HepG2 (cell line): ENCODE measurements at regions not wholly inside any gene's neighbourhood (a gene's known extent, or its start where the extent isn't known, plus 50 kb on each side); places are given as distances from the start of the nearest gene placed in this dataset.

Experiments
- ATAC-seq: fragments of 200-7000 bp; cut with Tn5 transposase; 3 replicates; pipeline ENCODE4 v1.9.1; 2020; ENCODE audit warnings: mild to moderate bottlenecking, moderate library complexity
- BruUV-seq: library from RNA; stranded (reverse); fragments of 400-500 nt; replicated peaks from 2 replicates; lab custom pipeline; 2021; lab: Mats Ljungman, UMichigan
- CTCF ChIA-PET: fragments of 300-600 bp; formaldehyde crosslinking; extraction: SDS; loops from one replicate; lab custom pipeline; 2021; ENCODE audit warnings: low total read pairs, inconsistent platforms, low intra/inter-chr PET ratio; lab: Yijun Ruan, JAX
- POLR2A ChIA-PET: fragments of 350-600 bp; sonication (Branson Sonifier 250); formaldehyde crosslinking; loops from one replicate; lab custom pipeline; 2020; ENCODE audit warnings: antibody characterized with exemption, inconsistent platforms; lab: Yijun Ruan, JAX
- DNase-seq: peaks from one replicate; pipeline ENCODE4 v3.0.0-alpha.2; 2015; ENCODE audit warnings: low spot score
- FAIRE-seq: peaks from 3 replicates; lab custom pipeline; 2011; peaks lifted over from hg19 to GRCh38; lab: Jason Lieb, UNC
- H2AFZ ChIP-seq: one replicate; pipeline ENCODE4 v1.6.1; 2011; ENCODE audit warnings: low read length, inconsistent platforms
- H3K27ac ChIP-seq: fragments of 300-600 bp; 3 replicates; pipeline ENCODE4 v1.8.0; 2011; ENCODE audit warnings: mixed run types, mild to moderate bottlenecking, mixed read lengths, low read length, inconsistent platforms; ENCODE audit not compliant: insufficient read depth; ENCODE audit errors: extremely low read length
- H3K27me3 ChIP-seq, 2 experiments: fragments of 200-600 bp in 1 of 2; 2 replicates in 1 of 2; 3 replicates in 1 of 2; pipeline versions ENCODE4 v1.6.0 to v1.8.0; 2011; ENCODE audit warnings: low read length in 2 of 2, mild to moderate bottlenecking in 2 of 2, moderate library complexity in 2 of 2, inconsistent platforms in 1 of 2; ENCODE audit not compliant: insufficient read depth in 2 of 2, control insufficient read depth in 1 of 2
- H3K36me3 ChIP-seq, 2 experiments: fragments of 200-600 bp in 1 of 2; replicated peaks in 1 of 2; 2 replicates in 1 of 2; 3 replicates in 1 of 2; pipeline versions ENCODE4 v1.5.1 to v1.8.0; 2011; ENCODE audit warnings: low read length in 2 of 2, inconsistent platforms in 1 of 2; ENCODE audit not compliant: insufficient read depth in 2 of 2, control insufficient read depth in 1 of 2
- H3K4me1 ChIP-seq: 2 replicates; pipeline ENCODE4 v1.5.1; 2012; ENCODE audit warnings: low read length, inconsistent platforms; ENCODE audit not compliant: insufficient read depth
- H3K4me2 ChIP-seq: 2 replicates; pipeline ENCODE4 v1.6.0; 2011; ENCODE audit warnings: low read depth, low read length, inconsistent platforms
- H3K4me3 ChIP-seq, 3 experiments: fragments of 200-600 bp in 1 of 3; sonication (generic), shearing (Covaris generic) in 1 of 3; replicated peaks in 1 of 3; 2 replicates each; pipeline ENCODE4 v1.5.1; 2011 to 2016; ENCODE audit warnings: low read length in 3 of 3, inconsistent platforms in 2 of 3, low read depth in 2 of 3, mild to moderate bottlenecking in 2 of 3, control low read depth in 1 of 3, mixed read lengths in 1 of 3; ENCODE audit not compliant: insufficient read depth in 1 of 3
- H3K79me2 ChIP-seq: one replicate; pipeline ENCODE4 v1.6.1; 2011; ENCODE audit warnings: low read length, inconsistent platforms; ENCODE audit not compliant: insufficient read depth
- H3K9ac ChIP-seq: 2 replicates; pipeline ENCODE4 v1.6.0; 2011; ENCODE audit warnings: mild to moderate bottlenecking, low read depth, low read length, inconsistent platforms; ENCODE audit not compliant: insufficient read depth
- H3K9me3 ChIP-seq: 2 replicates; pipeline ENCODE4 v1.5.1; 2012; ENCODE audit warnings: mild to moderate bottlenecking, low read length
- H4K20me1 ChIP-seq: 2 replicates; pipeline ENCODE4 v1.6.0; 2011; ENCODE audit warnings: inconsistent platforms, mild to moderate bottlenecking, low read length, moderate library complexity; ENCODE audit not compliant: insufficient read depth
- HOXD1 ChIP-seq: sonication (generic); formaldehyde crosslinking; IDR thresholded peaks from 2 replicates; pipeline ENCODE4 v1.5.0; 2020; ENCODE audit warnings: missing genetic modification reagents
- MIER2 ChIP-seq: IDR thresholded peaks from 2 replicates; pipeline ENCODE4 v1.6.1; 2016; ENCODE audit warnings: missing biosample characterization, missing genetic modification reagents
- SNAPC2 ChIP-seq: sonication (generic); formaldehyde crosslinking; IDR thresholded peaks from 2 replicates; pipeline ENCODE4 v1.8.1; 2022; ENCODE audit warnings: mild to moderate bottlenecking, missing genetic modification reagents
- TEAD2 ChIP-seq: sonication (generic); formaldehyde crosslinking; IDR thresholded peaks from 2 replicates; pipeline ENCODE4 v1.9.0; 2021; ENCODE audit warnings: missing genetic modification reagents
- ZBTB7A ChIP-seq: sonication (generic); formaldehyde crosslinking; IDR thresholded peaks from 2 replicates; pipeline ENCODE4 v1.8.0; 2022; ENCODE audit warnings: mild to moderate bottlenecking, missing genetic modification reagents
- ZNF296 ChIP-seq: sonication (generic); formaldehyde crosslinking; conservative IDR thresholded peaks from 2 replicates; pipeline ENCODE4 v1.5.0; 2020; ENCODE audit warnings: mild to moderate bottlenecking, missing genetic modification reagents
- ZNF614 ChIP-seq: IDR thresholded peaks from 2 replicates; pipeline ENCODE4 v1.6.1; 2018; ENCODE audit warnings: missing biosample characterization, missing genetic modification reagents, inconsistent platforms, borderline replicate concordance
- ZNF75D ChIP-seq: sonication (generic); formaldehyde crosslinking; IDR thresholded peaks from 2 replicates; pipeline ENCODE4 v1.8.1; 2023; ENCODE audit warnings: missing genetic modification reagents, mild to moderate bottlenecking, borderline replicate concordance
- ZSCAN9 ChIP-seq: IDR thresholded peaks from 2 replicates; pipeline ENCODE4 v1.6.1; 2016; ENCODE audit warnings: borderline replicate concordance
- ZZZ3 ChIP-seq: sonication (generic); formaldehyde crosslinking; IDR thresholded peaks from 2 replicates; pipeline ENCODE4 v1.4.0; 2020; ENCODE audit warnings: missing genetic modification reagents, mild to moderate bottlenecking, borderline replicate concordance
- WGBS: methylation state at CpG from one replicate; pipeline ENCODE4 v1.1.6; 2017; ENCODE audit warnings: low lambda C conversion rate; 5-methylcytosine and 5-hydroxymethylcytosine counted together
- in situ Hi-C: cut with HindIII; loops from 2 replicates; pipeline ENCODE4 v1.10.0; 2017; ENCODE audit warnings: low pct_unique_long_range_greater_than_20kb; ENCODE audit not compliant: extremely low pct_ligation_motif_present
- intact Hi-C: fragments of 100-400 bp; cut with micrococcal nuclease; formaldehyde crosslinking; loops from one replicate; pipeline ENCODE4 v1.10.0; 2022; ENCODE audit not compliant: unreplicated experiment
- TF ChIP-seq, protein P1 (sequence below): sonication (generic); formaldehyde crosslinking; IDR thresholded peaks from 2 replicates; pipeline ENCODE4 v1.4.0; 2020; ENCODE audit warnings: missing genetic modification reagents, borderline replicate concordance

DNA sequence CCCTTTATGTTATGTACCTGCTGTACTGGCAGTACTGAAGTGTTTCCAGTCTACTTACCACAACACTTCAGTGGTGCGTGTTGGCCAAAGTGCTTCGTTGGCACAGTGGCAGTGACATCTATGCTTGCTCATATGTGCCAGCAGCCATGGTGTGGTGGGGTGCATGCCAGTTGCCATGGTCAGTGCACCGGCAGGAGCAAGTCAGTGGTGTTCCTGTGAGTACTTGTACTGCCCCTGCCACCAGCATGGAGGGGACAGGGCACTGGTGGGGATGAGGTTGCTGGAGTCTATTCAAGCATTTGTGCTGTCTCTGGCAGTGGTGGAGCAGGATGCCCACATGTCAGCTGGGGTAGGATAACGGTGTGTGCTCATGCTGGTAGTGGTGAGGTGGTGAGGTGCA, 800.0 kb downstream of the TRHDE start (continued):
- no peak for TF ChIP-seq ZNF296 (CRISPR knock-in tag)
- no peak for TF ChIP-seq ZZZ3 (CRISPR knock-in tag)
- no peak for TF ChIP-seq ZSCAN9 (CRISPR knock-in tag)
- no peak for TF ChIP-seq ZNF614 (CRISPR knock-in tag)
- TF ChIP-seq, protein P1, sequence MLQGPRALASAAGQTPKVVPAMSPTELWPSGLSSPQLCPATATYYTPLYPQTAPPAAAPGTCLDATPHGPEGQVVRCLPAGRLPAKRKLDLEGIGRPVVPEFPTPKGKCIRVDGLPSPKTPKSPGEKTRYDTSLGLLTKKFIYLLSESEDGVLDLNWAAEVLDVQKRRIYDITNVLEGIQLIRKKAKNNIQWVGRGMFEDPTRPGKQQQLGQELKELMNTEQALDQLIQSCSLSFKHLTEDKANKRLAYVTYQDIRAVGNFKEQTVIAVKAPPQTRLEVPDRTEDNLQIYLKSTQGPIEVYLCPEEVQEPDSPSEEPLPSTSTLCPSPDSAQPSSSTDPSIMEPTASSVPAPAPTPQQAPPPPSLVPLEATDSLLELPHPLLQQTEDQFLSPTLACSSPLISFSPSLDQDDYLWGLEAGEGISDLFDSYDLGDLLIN (CRISPR knock-in tag), result no peak
- TF ChIP-seq, all 625 proteins: peak for 0

- in situ Hi-C loops, result no loop called here
Measured at GRCh38 chr12:73076760-73077159, 804.6 kb downstream of the TRHDE start.

More at GRCh38 chr12:73076760-73077159, 804.6 kb downstream of the TRHDE start:
- Histone ChIP-seq H3K79me2 (no peaks in the 10 kb centered on the region), H3K27me3 (no peaks in the 10 kb centered on the region), H3K9ac (no peak overlapping the region), H3K27ac (no peak overlapping the region), H3K4me3 (no peak overlapping the region), H3K36me3 (no peaks in the 10 kb centered on the region), H3K4me2 (no peak overlapping the region), H3K4me1 (no peaks in the 10 kb centered on the region), H3K9me3 (peaks cover 68% of the 10 kb centered on the region), H4K20me1 (no peaks in the 10 kb centered on the region), H2AFZ (no peak overlapping the region)
- ChIA-PET CTCF (no interaction called here), POLR2A (no interaction called here)
- BruUV-seq, result no TSS peak
- WGBS, result 0% methylated on average over 2 of the region's 2 CpGs
- ATAC-seq, result no peak
- FAIRE-seq, result no peak
- no peak for DNase-seq
- TF ChIP-seq SNAPC2 (no peak), HOXD1 (CRISPR knock-in tag) (no peak), ZBTB7A (CRISPR knock-in tag) (no peak), MIER2 (no peak), ZNF75D (CRISPR knock-in tag) (no peak), TEAD2 (no peak)
- intact Hi-C loops, result no loop called here
